Adrenal gland (tissue), 5 donors: ENCODE measurements at regions not wholly inside any gene's neighbourhood (a gene's known extent, or its start where the extent isn't known, plus 50 kb on each side); places are given as distances from the start of the nearest gene placed in this dataset.

Source experiments
- CTCF ChIP-seq, 6 experiments: fragments of 450-650 bp in 4 of 6; fragments of 200-600 bp in 2 of 6; sonication (generic) in 1 of 6; IDR thresholded peaks; 1 replicate in 5 of 6; 2 replicates in 1 of 6; pipeline versions ENCODE4 v1.5.1 to v1.8.0; 2016 to 2021; ENCODE audit warnings: antibody characterized with exemption in 6 of 6, mild to moderate bottlenecking in 2 of 6, moderate library complexity in 1 of 6
- POLR2A ChIP-seq, 2 donors: fragments of 450-650 bp; IDR thresholded peaks; one replicate each; pipeline ENCODE4 v1.6.1; 2017; ENCODE audit warnings: antibody characterized with exemption in 2 of 2, mild to moderate bottlenecking in 2 of 2, moderate library complexity in 1 of 2
- donor health status: DM: no; HTN: no; CAD: no.

- TF ChIP-seq POLR2A (IDR thresholded peaks at IDR 0.05) (no peak), CTCF (IDR thresholded peaks at IDR 0.05) (no peak)
These were observed 81.0 kb upstream of the MYOCD start for GRCh38 chr17:12584727-12585126.
